H1 (cell line): ENCODE measurements at regions not wholly inside any gene's neighbourhood (a gene's known extent, or its start where the extent isn't known, plus 50 kb on each side); places are given as distances from the start of the nearest gene placed in this dataset.

Experiments
- CTCF ChIA-PET: fragments of 300-600 bp; sonication (Branson Sonifier 250); formaldehyde crosslinking; loops from one replicate; lab custom pipeline; 2021; ENCODE audit not compliant: partially characterized antibody; lab: Charles Lee
- POLR2A ChIA-PET: fragments of 300-600 bp; sonication (Branson Sonifier 250); formaldehyde crosslinking; loops from one replicate; lab custom pipeline; 2021; ENCODE audit warnings: inconsistent platforms; ENCODE audit not compliant: partially characterized antibody; lab: Charles Lee
- DNase-seq, 2 experiments: peaks; one replicate each; pipeline versions ENCODE4 v3.0.0 to v3.0.0-alpha.2; 2010 to 2022; ENCODE audit warnings: low spot score in 2 of 2, low read depth in 1 of 2, mixed read lengths in 1 of 2
- FAIRE-seq: peaks from 2 replicates; lab custom pipeline; 2011; peaks lifted over from hg19 to GRCh38; lab: Jason Lieb, UNC
- H2AFZ ChIP-seq: 2 replicates; pipeline ENCODE4 v1.8.1; 2012; ENCODE audit warnings: low read length, inconsistent platforms
- H2AK5ac ChIP-seq: 2 replicates; pipeline ENCODE4 v1.6.1; 2013; ENCODE audit warnings: low read depth, low read length
- H2BK120ac ChIP-seq: replicated peaks from 2 replicates; pipeline ENCODE3; 2013; ENCODE audit warnings: low read depth, low read length, inconsistent platforms
- H2BK12ac ChIP-seq: 2 replicates; pipeline ENCODE4 v1.6.1; 2013; ENCODE audit warnings: low read depth, low read length
- H2BK15ac ChIP-seq: 2 replicates; pipeline ENCODE4 v1.6.1; 2013; ENCODE audit warnings: low read length
- H2BK20ac ChIP-seq: 2 replicates; pipeline ENCODE4 v1.6.1; 2013; ENCODE audit warnings: low read length
- H2BK5ac ChIP-seq: 2 replicates; pipeline ENCODE4 v1.6.1; 2013; ENCODE audit warnings: low read depth, low read length
- H3K14ac ChIP-seq: 2 replicates; pipeline ENCODE4 v1.6.1; 2013; ENCODE audit warnings: inconsistent platforms; ENCODE audit not compliant: insufficient read length
- H3K18ac ChIP-seq: 2 replicates; pipeline ENCODE4 v1.6.1; 2013; ENCODE audit warnings: low read length; ENCODE audit errors: extremely low read depth
- H3K23ac ChIP-seq: 2 replicates; pipeline ENCODE4 v1.6.1; 2013; ENCODE audit warnings: inconsistent platforms; ENCODE audit not compliant: insufficient read length
- H3K23me2 ChIP-seq: 2 replicates; pipeline ENCODE4 v1.6.1; 2013; ENCODE audit warnings: low read depth, low read length
- H3K27ac ChIP-seq: 2 replicates; pipeline ENCODE4 v1.6.1; 2011; ENCODE audit warnings: low read depth, low read length, inconsistent platforms
- H3K27me3 ChIP-seq, 4 experiments: replicated peaks in 1 of 4; 1 replicate in 1 of 4; 2 replicates in 3 of 4; pipeline versions ENCODE4 v1.6.1 to v1.8.1; 2011 to 2013; ENCODE audit warnings: low read length in 3 of 4, mild to moderate bottlenecking in 3 of 4, inconsistent platforms in 2 of 4, mixed read lengths in 2 of 4, moderate library complexity in 1 of 4; ENCODE audit not compliant: control insufficient read depth in 3 of 4, insufficient read depth in 3 of 4; ENCODE audit errors: extremely low read depth in 1 of 4
- H3K36me3 ChIP-seq, 4 experiments: 2 replicates each; pipeline versions ENCODE4 v1.6.1 to v1.8.1; 2011 to 2013; ENCODE audit warnings: mild to moderate bottlenecking in 4 of 4, low read length in 3 of 4, moderate library complexity in 2 of 4, control low read depth in 1 of 4, inconsistent platforms in 1 of 4; ENCODE audit not compliant: insufficient read depth in 4 of 4, control insufficient read depth in 2 of 4
- H3K4ac ChIP-seq: replicated peaks from 2 replicates; pipeline ENCODE3; 2013; ENCODE audit warnings: low read length, low read depth, mixed read lengths, inconsistent platforms; ENCODE audit not compliant: insufficient read length
- H3K4me1 ChIP-seq, 4 experiments: replicated peaks in 1 of 4; 1 replicate in 1 of 4; 2 replicates in 3 of 4; pipeline versions ENCODE4 v1.6.1 to v1.8.1; 2011 to 2013; ENCODE audit warnings: low read length in 3 of 4, inconsistent platforms in 2 of 4, mixed read lengths in 1 of 4; ENCODE audit not compliant: insufficient read depth in 4 of 4, control insufficient read depth in 3 of 4
- H3K4me2 ChIP-seq, 2 experiments: 2 replicates each; pipeline versions ENCODE4 v1.6.1 to v1.8.1; 2011 to 2013; ENCODE audit warnings: low read depth in 2 of 2, low read length in 2 of 2, control low read depth in 1 of 2, inconsistent platforms in 1 of 2, mild to moderate bottlenecking in 1 of 2; ENCODE audit not compliant: insufficient read depth in 1 of 2
- H3K4me3 ChIP-seq, 4 experiments: fragments of 200-600, 300-600 bp in 1 of 4; sonication (generic), shearing (Covaris generic), sonication (Bioruptor Twin) in 1 of 4; 2 replicates each; pipeline versions ENCODE4 v1.5.1 to v1.8.1; 2011 to 2016; ENCODE audit warnings: low read length in 4 of 4, low read depth in 3 of 4, control low read depth in 2 of 4, inconsistent platforms in 2 of 4, mild to moderate bottlenecking in 2 of 4, mixed read lengths in 1 of 4, moderate library complexity in 1 of 4; ENCODE audit not compliant: insufficient read depth in 2 of 4; ENCODE audit errors: extremely low read depth in 1 of 4
- H3K56ac ChIP-seq: replicated peaks from 2 replicates; pipeline ENCODE3; 2013; ENCODE audit warnings: low read depth, mild to moderate bottlenecking, mixed read lengths, low read length, inconsistent platforms; ENCODE audit not compliant: insufficient read length
- H3K79me1 ChIP-seq: 2 replicates; pipeline ENCODE4 v1.6.1; 2013; ENCODE audit warnings: low read depth, low read length, control low read depth
- H3K79me2 ChIP-seq, 2 experiments: 2 replicates each; pipeline versions ENCODE4 v1.6.1 to v1.8.1; 2012 to 2013; ENCODE audit warnings: low read length in 2 of 2, mild to moderate bottlenecking in 2 of 2, inconsistent platforms in 1 of 2; ENCODE audit not compliant: insufficient read depth in 2 of 2, control insufficient read depth in 1 of 2
- H3K9ac ChIP-seq, 4 experiments: replicated peaks in 1 of 4; 1 replicate in 1 of 4; 2 replicates in 3 of 4; pipeline versions ENCODE4 v1.6.1 to v1.8.1; 2011 to 2013; ENCODE audit warnings: low read depth in 3 of 4, low read length in 3 of 4, control low read depth in 2 of 4, mild to moderate bottlenecking in 2 of 4, moderate library complexity in 2 of 4, inconsistent platforms in 1 of 4; ENCODE audit errors: extremely low read depth in 1 of 4
- H3K9me3 ChIP-seq, 2 experiments: 2 replicates each; pipeline versions ENCODE4 v1.6.1 to v1.8.1; 2012 to 2013; ENCODE audit warnings: mild to moderate bottlenecking in 2 of 2, moderate library complexity in 2 of 2, control low read depth in 1 of 2, inconsistent platforms in 1 of 2, low read depth in 1 of 2, low read length in 1 of 2, mixed read lengths in 1 of 2; ENCODE audit not compliant: insufficient read depth in 2 of 2
- H4K20me1 ChIP-seq, 2 experiments: replicated peaks in 1 of 2; 2 replicates each; pipeline versions ENCODE3 to v1.8.1; 2011 to 2013; ENCODE audit warnings: inconsistent platforms in 2 of 2, low read length in 2 of 2, mild to moderate bottlenecking in 1 of 2; ENCODE audit not compliant: insufficient read depth in 2 of 2, control insufficient read depth in 1 of 2
- H4K5ac ChIP-seq: 2 replicates; pipeline ENCODE4 v1.6.1; 2013; ENCODE audit warnings: low read length, low read depth, mixed read lengths, inconsistent platforms; ENCODE audit not compliant: insufficient read length
- H4K8ac ChIP-seq: 2 replicates; pipeline ENCODE4 v1.8.0; 2013; ENCODE audit warnings: mild to moderate bottlenecking, moderate library complexity, low read length, inconsistent platforms; ENCODE audit not compliant: insufficient read depth; ENCODE audit errors: extremely low read depth
- H4K91ac ChIP-seq: replicated peaks from 2 replicates; pipeline ENCODE3; 2013; ENCODE audit warnings: low read length, mixed read lengths, inconsistent platforms; ENCODE audit not compliant: insufficient read length
- CTBP2 ChIP-seq: IDR thresholded peaks from 2 replicates; pipeline ENCODE4 v1.7.0; 2011; ENCODE audit warnings: borderline replicate concordance, mild to moderate bottlenecking, moderate library complexity, mixed read lengths, low read length; ENCODE audit not compliant: insufficient read depth, insufficient read length
- KDM1A ChIP-seq: fragments of 200-600, 300-600 bp; sonication (generic); IDR thresholded peaks from 2 replicates; pipeline ENCODE4 v1.7.1; 2016; ENCODE audit warnings: mild to moderate bottlenecking, low read length, borderline replicate concordance
- MAFK ChIP-seq: IDR thresholded peaks from 2 replicates; pipeline ENCODE4 v1.6.1; 2012; ENCODE audit warnings: low read depth, mild to moderate bottlenecking, improper control_type of control experiment, low read length
- RBBP5 ChIP-seq: IDR thresholded peaks from 2 replicates; pipeline ENCODE4 v1.7.1; 2012; ENCODE audit warnings: low read depth, mild to moderate bottlenecking, inconsistent platforms, low read length, moderate library complexity, borderline replicate concordance
- WGBS, 2 experiments: shearing (Covaris generic) in 1 of 2; methylation state at CpG; one replicate each; pipeline versions ENCODE4 v1.1.6 to v1.1.7; 2013 to 2015; ENCODE audit warnings: low lambda C conversion rate in 2 of 2, mixed read lengths in 2 of 2, inconsistent platforms in 1 of 2, low coverage in 1 of 2, missing lambda C conversion rate in 1 of 2; ENCODE audit not compliant: insufficient replicate concordance in 2 of 2, insufficient coverage in 1 of 2, insufficient read length in 1 of 2; ENCODE audit errors: extremely low coverage in 1 of 2, missing lambda C conversion rate in 1 of 2; 5-methylcytosine and 5-hydroxymethylcytosine counted together

- TF ChIP-seq MAFK, result no peak
- no peak for TF ChIP-seq RBBP5
- TF ChIP-seq KDM1A, result no peak
- no peak for TF ChIP-seq CTBP2
These were observed 697.1 kb downstream of the DOK5 start for GRCh38 chr20:55172310-55173002.

More at GRCh38 chr20:55172310-55173002, 697.1 kb downstream of the DOK5 start:
- Histone ChIP-seq H2BK20ac (no peak overlapping the region), H4K5ac (no peak overlapping the region), H3K9me3 (no peaks in the 10 kb centered on the region), H4K91ac (no peak overlapping the region), H3K23ac (no peak overlapping the region), H3K4me2 (no peak overlapping the region), H3K9ac (no peak overlapping the region), H2AFZ (no peak overlapping the region), H2AK5ac (no peak overlapping the region), H2BK15ac (no peak overlapping the region), H4K20me1 (no peaks in the 10 kb centered on the region), H3K27ac (no peak overlapping the region), H3K23me2 (no peaks in the 10 kb centered on the region), H2BK120ac (no peak overlapping the region), H3K18ac (no peak overlapping the region), H2BK12ac (no peak overlapping the region), H3K4ac (no peak overlapping the region), H3K36me3 (no peaks in the 10 kb centered on the region), H3K79me1 (no peaks in the 10 kb centered on the region), H3K79me2 (no peaks in the 10 kb centered on the region), H3K56ac (no peak overlapping the region), H3K4me1 (no peaks in the 10 kb centered on the region), H3K27me3 (no peaks in the 10 kb centered on the region), H3K14ac (no peak overlapping the region), H4K8ac (no peak overlapping the region), H2BK5ac (no peak overlapping the region), H3K4me3 (no peak overlapping the region)
- FAIRE-seq (no peak), DNase-seq (no peak)
- POLR2A ChIA-PET, result no interaction called here
- 84% methylated on average over 4 of the region's 4 CpGs; no CpG with 5 or more reads in 1 of the 2 experiments for WGBS, 2 experiments
- CTCF ChIA-PET, result no interaction called here
